Ectodermal cell (in vitro differentiated cells): ENCODE measurements at regions not wholly inside any gene's neighbourhood (a gene's known extent, or its start where the extent isn't known, plus 50 kb on each side); places are given as distances from the start of the nearest gene placed in this dataset.

Experiments used
- H3K27ac ChIP-seq: 2 replicates; pipeline ENCODE4 v1.7.0; 2013; ENCODE audit warnings: mild to moderate bottlenecking, low read depth, low read length; ENCODE audit not compliant: insufficient read depth, poor library complexity, severe bottlenecking
- H3K27me3 ChIP-seq: 2 replicates; pipeline ENCODE4 v1.7.0; 2013; ENCODE audit warnings: mild to moderate bottlenecking, low read length; ENCODE audit not compliant: insufficient read depth, control insufficient read depth, poor library complexity, severe bottlenecking
- H3K36me3 ChIP-seq: one replicate; pipeline ENCODE4 v1.7.0; 2013; ENCODE audit warnings: low read length; ENCODE audit not compliant: control insufficient read depth, insufficient read depth
- H3K4me1 ChIP-seq: one replicate; pipeline ENCODE4 v1.7.0; 2013; ENCODE audit warnings: low read length; ENCODE audit not compliant: control insufficient read depth, insufficient read depth
- H3K4me3 ChIP-seq: 2 replicates; pipeline ENCODE4 v1.7.0; 2013; ENCODE audit warnings: low read depth, low read length, control low read depth; ENCODE audit not compliant: insufficient read depth
- H3K9me3 ChIP-seq: 2 replicates; pipeline ENCODE4 v1.7.0; 2013; ENCODE audit warnings: mild to moderate bottlenecking, low read length, moderate library complexity; ENCODE audit not compliant: control insufficient read depth
- WGBS, 2 experiments: methylation state at CpG; one replicate each; pipeline ENCODE4 v1.1.7; 2013; ENCODE audit warnings: missing lambda C conversion rate in 2 of 2; 5-methylcytosine and 5-hydroxymethylcytosine counted together

GRCh38 chr2:146143971-146144370 lies 1624.1 kb upstream of the ZEB2 start:
- no peaks in the 10 kb centered on the region for H3K27me3 ChIP-seq
- no peak overlapping the region for H3K4me3 ChIP-seq
- no peak overlapping the region for H3K27ac ChIP-seq
- no peaks in the 10 kb centered on the region for H3K9me3 ChIP-seq
- H3K4me1 ChIP-seq = no peaks in the 10 kb centered on the region
- WGBS, 2 experiments = 94 to 97% methylated on average over 1 of the region's 1 CpG
- no peaks in the 10 kb centered on the region for H3K36me3 ChIP-seq

- Histone ChIP-seq H3K4me1 (no peaks in the 10 kb centered on the region), H3K27me3 (no peaks in the 10 kb centered on the region), H3K9me3 (no peaks in the 10 kb centered on the region), H3K36me3 (no peaks in the 10 kb centered on the region), H3K27ac (no peak overlapping the region), H3K4me3 (no peak overlapping the region)
- 88 to 92% methylated on average over 2 to 3 of the region's 3 CpGs for WGBS, 2 experiments
Measured at GRCh38 chr2:146138820-146139219, 1618.9 kb upstream of the ZEB2 start.

GRCh38 chr2:146135245-146135644 lies 1615.3 kb upstream of the ZEB2 start:
- Histone ChIP-seq H3K27ac (no peak overlapping the region), H3K9me3 (no peaks in the 10 kb centered on the region), H3K4me3 (no peak overlapping the region), H3K27me3 (no peaks in the 10 kb centered on the region), H3K4me1 (no peaks in the 10 kb centered on the region), H3K36me3 (no peaks in the 10 kb centered on the region)
- WGBS, 2 experiments = 82 to 83% methylated on average over 1 of the region's 1 CpG

GRCh38 chr2:146131785-146132184 lies 1611.9 kb upstream of the ZEB2 start:
- Histone ChIP-seq H3K36me3 (no peaks in the 10 kb centered on the region), H3K27me3 (no peaks in the 10 kb centered on the region), H3K4me3 (no peak overlapping the region), H3K27ac (no peak overlapping the region), H3K9me3 (no peaks in the 10 kb centered on the region), H3K4me1 (no peaks in the 10 kb centered on the region)
- 90 to 100% methylated on average over 1 of the region's 1 CpG for WGBS, 2 experiments

GRCh38 chr2:146131048-146131447 lies 1611.1 kb upstream of the ZEB2 start:
- whole genome bisulfite sequencing, 2 experiments = 55 to 61% methylated on average over 2 of the region's 2 CpGs
- no peak overlapping the region for H3K27ac ChIP-seq
- H3K4me1 ChIP-seq = no peaks in the 10 kb centered on the region
- H3K4me3 ChIP-seq = no peak overlapping the region
- H3K36me3 ChIP-seq = no peaks in the 10 kb centered on the region
- H3K9me3 ChIP-seq = no peaks in the 10 kb centered on the region
- no peaks in the 10 kb centered on the region for H3K27me3 ChIP-seq

- no peaks in the 10 kb centered on the region for H3K36me3 ChIP-seq
- no peaks in the 10 kb centered on the region for H3K4me1 ChIP-seq
- H3K4me3 ChIP-seq = no peak overlapping the region
- WGBS, 2 experiments = 93 to 95% methylated on average over 4 of the region's 4 CpGs
- H3K9me3 ChIP-seq = no peaks in the 10 kb centered on the region
- no peak overlapping the region for H3K27ac ChIP-seq
- no peaks in the 10 kb centered on the region for H3K27me3 ChIP-seq
Measured at GRCh38 chr2:146130290-146130689, 1610.4 kb upstream of the ZEB2 start.

- no peak overlapping the region for H3K4me3 ChIP-seq
- no peaks in the 10 kb centered on the region for H3K4me1 ChIP-seq
- H3K36me3 ChIP-seq = no peaks in the 10 kb centered on the region
- no peak overlapping the region for H3K27ac ChIP-seq
- 92 to 100% methylated on average over 1 to 2 of the region's 2 CpGs for WGBS, 2 experiments
- H3K9me3 ChIP-seq = no peaks in the 10 kb centered on the region
- H3K27me3 ChIP-seq = no peaks in the 10 kb centered on the region
Measured at GRCh38 chr2:146129231-146129630, 1609.3 kb upstream of the ZEB2 start.

- no peak overlapping the region for H3K27ac ChIP-seq
- no peaks in the 10 kb centered on the region for H3K9me3 ChIP-seq
- no peaks in the 10 kb centered on the region for H3K4me1 ChIP-seq
- H3K27me3 ChIP-seq = no peaks in the 10 kb centered on the region
- 96% methylated on average over 2 to 3 of the region's 3 CpGs for WGBS, 2 experiments
- H3K4me3 ChIP-seq = no peak overlapping the region
- no peaks in the 10 kb centered on the region for H3K36me3 ChIP-seq
Measured at GRCh38 chr2:146128216-146128615, 1608.3 kb upstream of the ZEB2 start.

- Histone ChIP-seq H3K36me3 (no peaks in the 10 kb centered on the region), H3K9me3 (no peaks in the 10 kb centered on the region), H3K4me3 (no peak overlapping the region), H3K4me1 (no peaks in the 10 kb centered on the region), H3K27me3 (no peaks in the 10 kb centered on the region), H3K27ac (no peak overlapping the region)
Measured at GRCh38 chr2:146125551-146125950, 1605.6 kb upstream of the ZEB2 start.

GRCh38 chr2:146124741-146125140 lies 1604.8 kb upstream of the ZEB2 start:
- Histone ChIP-seq H3K36me3 (no peaks in the 10 kb centered on the region), H3K4me1 (no peaks in the 10 kb centered on the region), H3K27me3 (no peaks in the 10 kb centered on the region), H3K9me3 (no peaks in the 10 kb centered on the region), H3K27ac (no peak overlapping the region), H3K4me3 (no peak overlapping the region)
- 90 to 96% methylated on average over 2 of the region's 2 CpGs for WGBS, 2 experiments

GRCh38 chr2:146123714-146124113 lies 1603.8 kb upstream of the ZEB2 start:
- Histone ChIP-seq H3K4me1 (no peaks in the 10 kb centered on the region), H3K9me3 (no peaks in the 10 kb centered on the region), H3K36me3 (no peaks in the 10 kb centered on the region), H3K4me3 (no peak overlapping the region), H3K27me3 (no peaks in the 10 kb centered on the region), H3K27ac (no peak overlapping the region)
- WGBS, 2 experiments = 88 to 89% methylated on average over 1 of the region's 1 CpG
